H1 (cell line): ENCODE measurements at regions not wholly inside any gene's neighbourhood (a gene's known extent, or its start where the extent isn't known, plus 50 kb on each side); places are given as distances from the start of the nearest gene placed in this dataset.

ENCODE experiments used
- CTCF ChIA-PET: fragments of 300-600 bp; sonication (Branson Sonifier 250); formaldehyde crosslinking; loops from one replicate; lab custom pipeline; 2021; ENCODE audit not compliant: partially characterized antibody; lab: Charles Lee
- POLR2A ChIA-PET: fragments of 300-600 bp; sonication (Branson Sonifier 250); formaldehyde crosslinking; loops from one replicate; lab custom pipeline; 2021; ENCODE audit warnings: inconsistent platforms; ENCODE audit not compliant: partially characterized antibody; lab: Charles Lee
- DNase-seq, 2 experiments: peaks; one replicate each; pipeline versions ENCODE4 v3.0.0 to v3.0.0-alpha.2; 2010 to 2022; ENCODE audit warnings: low spot score in 2 of 2, low read depth in 1 of 2, mixed read lengths in 1 of 2
- FAIRE-seq: peaks from 2 replicates; lab custom pipeline; 2011; peaks lifted over from hg19 to GRCh38; lab: Jason Lieb, UNC
- H2AFZ ChIP-seq: 2 replicates; pipeline ENCODE4 v1.8.1; 2012; ENCODE audit warnings: low read length, inconsistent platforms
- H2AK5ac ChIP-seq: 2 replicates; pipeline ENCODE4 v1.6.1; 2013; ENCODE audit warnings: low read depth, low read length
- H2BK120ac ChIP-seq: replicated peaks from 2 replicates; pipeline ENCODE3; 2013; ENCODE audit warnings: low read depth, low read length, inconsistent platforms
- H2BK12ac ChIP-seq: 2 replicates; pipeline ENCODE4 v1.6.1; 2013; ENCODE audit warnings: low read depth, low read length
- H2BK15ac ChIP-seq: 2 replicates; pipeline ENCODE4 v1.6.1; 2013; ENCODE audit warnings: low read length
- H2BK20ac ChIP-seq: 2 replicates; pipeline ENCODE4 v1.6.1; 2013; ENCODE audit warnings: low read length
- H2BK5ac ChIP-seq: 2 replicates; pipeline ENCODE4 v1.6.1; 2013; ENCODE audit warnings: low read depth, low read length
- H3K14ac ChIP-seq: 2 replicates; pipeline ENCODE4 v1.6.1; 2013; ENCODE audit warnings: inconsistent platforms; ENCODE audit not compliant: insufficient read length
- H3K18ac ChIP-seq: 2 replicates; pipeline ENCODE4 v1.6.1; 2013; ENCODE audit warnings: low read length; ENCODE audit errors: extremely low read depth
- H3K23ac ChIP-seq: 2 replicates; pipeline ENCODE4 v1.6.1; 2013; ENCODE audit warnings: inconsistent platforms; ENCODE audit not compliant: insufficient read length
- H3K23me2 ChIP-seq: 2 replicates; pipeline ENCODE4 v1.6.1; 2013; ENCODE audit warnings: low read depth, low read length
- H3K27ac ChIP-seq: 2 replicates; pipeline ENCODE4 v1.6.1; 2011; ENCODE audit warnings: low read depth, low read length, inconsistent platforms
- H3K27me3 ChIP-seq, 4 experiments: replicated peaks in 1 of 4; 1 replicate in 1 of 4; 2 replicates in 3 of 4; pipeline versions ENCODE4 v1.6.1 to v1.8.1; 2011 to 2013; ENCODE audit warnings: low read length in 3 of 4, mild to moderate bottlenecking in 3 of 4, inconsistent platforms in 2 of 4, mixed read lengths in 2 of 4, moderate library complexity in 1 of 4; ENCODE audit not compliant: control insufficient read depth in 3 of 4, insufficient read depth in 3 of 4; ENCODE audit errors: extremely low read depth in 1 of 4
- H3K36me3 ChIP-seq, 4 experiments: 2 replicates each; pipeline versions ENCODE4 v1.6.1 to v1.8.1; 2011 to 2013; ENCODE audit warnings: mild to moderate bottlenecking in 4 of 4, low read length in 3 of 4, moderate library complexity in 2 of 4, control low read depth in 1 of 4, inconsistent platforms in 1 of 4; ENCODE audit not compliant: insufficient read depth in 4 of 4, control insufficient read depth in 2 of 4
- H3K4ac ChIP-seq: replicated peaks from 2 replicates; pipeline ENCODE3; 2013; ENCODE audit warnings: low read length, low read depth, mixed read lengths, inconsistent platforms; ENCODE audit not compliant: insufficient read length
- H3K4me1 ChIP-seq, 4 experiments: replicated peaks in 1 of 4; 1 replicate in 1 of 4; 2 replicates in 3 of 4; pipeline versions ENCODE4 v1.6.1 to v1.8.1; 2011 to 2013; ENCODE audit warnings: low read length in 3 of 4, inconsistent platforms in 2 of 4, mixed read lengths in 1 of 4; ENCODE audit not compliant: insufficient read depth in 4 of 4, control insufficient read depth in 3 of 4
- H3K4me2 ChIP-seq, 2 experiments: 2 replicates each; pipeline versions ENCODE4 v1.6.1 to v1.8.1; 2011 to 2013; ENCODE audit warnings: low read depth in 2 of 2, low read length in 2 of 2, control low read depth in 1 of 2, inconsistent platforms in 1 of 2, mild to moderate bottlenecking in 1 of 2; ENCODE audit not compliant: insufficient read depth in 1 of 2
- H3K4me3 ChIP-seq, 4 experiments: fragments of 200-600, 300-600 bp in 1 of 4; sonication (generic), shearing (Covaris generic), sonication (Bioruptor Twin) in 1 of 4; 2 replicates each; pipeline versions ENCODE4 v1.5.1 to v1.8.1; 2011 to 2016; ENCODE audit warnings: low read length in 4 of 4, low read depth in 3 of 4, control low read depth in 2 of 4, inconsistent platforms in 2 of 4, mild to moderate bottlenecking in 2 of 4, mixed read lengths in 1 of 4, moderate library complexity in 1 of 4; ENCODE audit not compliant: insufficient read depth in 2 of 4; ENCODE audit errors: extremely low read depth in 1 of 4
- H3K56ac ChIP-seq: replicated peaks from 2 replicates; pipeline ENCODE3; 2013; ENCODE audit warnings: low read depth, mild to moderate bottlenecking, mixed read lengths, low read length, inconsistent platforms; ENCODE audit not compliant: insufficient read length
- H3K79me1 ChIP-seq: 2 replicates; pipeline ENCODE4 v1.6.1; 2013; ENCODE audit warnings: low read depth, low read length, control low read depth
- H3K79me2 ChIP-seq, 2 experiments: 2 replicates each; pipeline versions ENCODE4 v1.6.1 to v1.8.1; 2012 to 2013; ENCODE audit warnings: low read length in 2 of 2, mild to moderate bottlenecking in 2 of 2, inconsistent platforms in 1 of 2; ENCODE audit not compliant: insufficient read depth in 2 of 2, control insufficient read depth in 1 of 2
- H3K9ac ChIP-seq, 4 experiments: replicated peaks in 1 of 4; 1 replicate in 1 of 4; 2 replicates in 3 of 4; pipeline versions ENCODE4 v1.6.1 to v1.8.1; 2011 to 2013; ENCODE audit warnings: low read depth in 3 of 4, low read length in 3 of 4, control low read depth in 2 of 4, mild to moderate bottlenecking in 2 of 4, moderate library complexity in 2 of 4, inconsistent platforms in 1 of 4; ENCODE audit errors: extremely low read depth in 1 of 4
- H3K9me3 ChIP-seq, 2 experiments: 2 replicates each; pipeline versions ENCODE4 v1.6.1 to v1.8.1; 2012 to 2013; ENCODE audit warnings: mild to moderate bottlenecking in 2 of 2, moderate library complexity in 2 of 2, control low read depth in 1 of 2, inconsistent platforms in 1 of 2, low read depth in 1 of 2, low read length in 1 of 2, mixed read lengths in 1 of 2; ENCODE audit not compliant: insufficient read depth in 2 of 2
- H4K20me1 ChIP-seq, 2 experiments: replicated peaks in 1 of 2; 2 replicates each; pipeline versions ENCODE3 to v1.8.1; 2011 to 2013; ENCODE audit warnings: inconsistent platforms in 2 of 2, low read length in 2 of 2, mild to moderate bottlenecking in 1 of 2; ENCODE audit not compliant: insufficient read depth in 2 of 2, control insufficient read depth in 1 of 2
- H4K5ac ChIP-seq: 2 replicates; pipeline ENCODE4 v1.6.1; 2013; ENCODE audit warnings: low read length, low read depth, mixed read lengths, inconsistent platforms; ENCODE audit not compliant: insufficient read length
- H4K8ac ChIP-seq: 2 replicates; pipeline ENCODE4 v1.8.0; 2013; ENCODE audit warnings: mild to moderate bottlenecking, moderate library complexity, low read length, inconsistent platforms; ENCODE audit not compliant: insufficient read depth; ENCODE audit errors: extremely low read depth
- H4K91ac ChIP-seq: replicated peaks from 2 replicates; pipeline ENCODE3; 2013; ENCODE audit warnings: low read length, mixed read lengths, inconsistent platforms; ENCODE audit not compliant: insufficient read length
- CBX5 ChIP-seq: fragments of 300-800, 300-1000 bp; sonication (generic); IDR thresholded peaks from 2 replicates; pipeline ENCODE4 v1.7.1; 2016; ENCODE audit warnings: antibody characterized with exemption, low read length, low read depth
- POU5F1 ChIP-seq: IDR thresholded peaks from 2 replicates; pipeline ENCODE4 v1.6.1; 2011; ENCODE audit warnings: low read depth, mild to moderate bottlenecking, low read length, moderate library complexity
- RFX5 ChIP-seq: IDR thresholded peaks from 2 replicates; pipeline ENCODE4 v1.6.1; 2011; ENCODE audit warnings: low read depth, low read length, improper control_type of control experiment, borderline replicate concordance
- RNF2 ChIP-seq: fragments of 200-900, 300-1000 bp; sonication (generic); IDR thresholded peaks from 2 replicates; pipeline ENCODE4 v1.7.1; 2016; ENCODE audit warnings: borderline replicate concordance, low read depth, mild to moderate bottlenecking, antibody characterized with exemption, low read length; ENCODE audit not compliant: poor library complexity, severe bottlenecking; ENCODE audit errors: missing control alignments
- SAP30 ChIP-seq: fragments of 300-600 bp; sonication (generic); IDR thresholded peaks from 2 replicates; pipeline ENCODE4 v1.7.1; 2012; ENCODE audit warnings: low read length, moderate library complexity, mild to moderate bottlenecking, inconsistent platforms; ENCODE audit not compliant: insufficient read depth, insufficient replicate concordance
- TAF1 ChIP-seq: IDR thresholded peaks from 2 replicates; pipeline ENCODE4 v1.6.1; 2011; ENCODE audit warnings: mild to moderate bottlenecking, low read depth, low read length
- YY1 ChIP-seq: IDR thresholded peaks from 2 replicates; pipeline ENCODE4 v1.6.1; 2011; ENCODE audit warnings: low read depth, mild to moderate bottlenecking, low read length
- ZNF274 ChIP-seq: IDR thresholded peaks from 2 replicates; pipeline ENCODE4 v1.7.0; 2012; ENCODE audit warnings: low read length, borderline replicate concordance; ENCODE audit errors: extremely low read depth
- WGBS, 2 experiments: shearing (Covaris generic) in 1 of 2; methylation state at CpG; one replicate each; pipeline versions ENCODE4 v1.1.6 to v1.1.7; 2013 to 2015; ENCODE audit warnings: low lambda C conversion rate in 2 of 2, mixed read lengths in 2 of 2, inconsistent platforms in 1 of 2, low coverage in 1 of 2, missing lambda C conversion rate in 1 of 2; ENCODE audit not compliant: insufficient replicate concordance in 2 of 2, insufficient coverage in 1 of 2, insufficient read length in 1 of 2; ENCODE audit errors: extremely low coverage in 1 of 2, missing lambda C conversion rate in 1 of 2; 5-methylcytosine and 5-hydroxymethylcytosine counted together
- TF ChIP-seq, protein P1 (sequence below): IDR thresholded peaks from 2 replicates; pipeline ENCODE4 v1.6.1; 2012; ENCODE audit warnings: inconsistent platforms
- TF ChIP-seq, protein P2 (sequence below): IDR thresholded peaks from 2 replicates; pipeline ENCODE4 v1.6.1; 2012; ENCODE audit warnings: inconsistent platforms
- TF ChIP-seq, protein P3 (sequence below), 3 experiments: IDR thresholded peaks; 1 replicate in 2 of 3; 2 replicates in 1 of 3; pipeline versions ENCODE4 v1.5.1 to v1.6.1; 2011; ENCODE audit warnings: low read length in 3 of 3, mild to moderate bottlenecking in 3 of 3, inconsistent platforms in 2 of 3, low read depth in 1 of 3, moderate library complexity in 1 of 3; ENCODE audit not compliant: insufficient read depth in 1 of 3; ENCODE audit errors: control extremely low read depth in 1 of 3

DNA sequence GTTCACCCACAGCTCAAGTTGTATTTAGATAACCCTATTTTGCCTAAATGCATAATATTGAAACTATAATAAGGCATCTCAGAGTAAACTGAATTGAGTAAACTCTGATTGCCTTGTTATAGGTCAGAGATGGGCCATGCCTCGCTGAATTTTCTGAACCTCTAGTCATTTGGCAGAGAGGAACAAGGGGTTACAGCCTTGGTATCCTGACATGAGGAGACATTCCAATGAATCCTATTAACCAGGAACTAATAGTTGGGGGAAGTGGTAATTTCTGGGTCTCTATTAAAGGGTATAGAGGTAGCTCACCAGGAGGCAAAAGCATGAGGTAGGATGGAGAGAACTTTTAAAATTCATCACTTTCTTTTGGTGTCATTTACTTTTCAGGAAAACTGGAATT, 227.4 kb upstream of the CHST9 start:
- Histone ChIP-seq H4K20me1 (no peaks in the 10 kb centered on the region), H3K79me2 (no peaks in the 10 kb centered on the region), H2BK15ac (no peak overlapping the region), H2BK20ac (no peak overlapping the region), H3K4me3 (no peak overlapping the region), H2BK5ac (no peak overlapping the region), H3K4ac (no peak overlapping the region), H3K4me1 (peaks cover 0 to 4% (median 3%) of the 10 kb centered on the region in 4 experiments; a peak in 3 of 7 replicates), H3K9ac (no peak overlapping the region), H3K9me3 (no peaks in the 10 kb centered on the region), H4K91ac (no peak overlapping the region), H3K23me2 (no peaks in the 10 kb centered on the region), H2AFZ (no peak overlapping the region), H4K8ac (no peak overlapping the region), H3K56ac (no peak overlapping the region), H3K18ac (no peak overlapping the region), H4K5ac (no peak overlapping the region), H3K4me2 (no peak overlapping the region), H3K27me3 (no peaks in the 10 kb centered on the region), H3K27ac (no peak overlapping the region), H2BK120ac (no peak overlapping the region), H3K23ac (no peak overlapping the region), H2BK12ac (no peak overlapping the region), H3K36me3 (no peaks in the 10 kb centered on the region), H2AK5ac (no peak overlapping the region), H3K79me1 (no peaks in the 10 kb centered on the region), H3K14ac (no peak overlapping the region)
- ChIA-PET CTCF (no interaction called here), POLR2A (no interaction called here)
- DNase-seq, result no peak
- FAIRE-seq, result no peak
- 90% methylated on average over 1 of the region's 1 CpG; no CpG with 5 or more reads in 1 of the 2 experiments for WGBS, 2 experiments
- TF ChIP-seq RFX5 (no peak), SAP30 (no peak), YY1 (no peak), ZNF274 (no peak), RNF2 (no peak), CBX5 (no peak), POU5F1 (no peak), TAF1 (no peak)
- TF ChIP-seq, protein P1, sequence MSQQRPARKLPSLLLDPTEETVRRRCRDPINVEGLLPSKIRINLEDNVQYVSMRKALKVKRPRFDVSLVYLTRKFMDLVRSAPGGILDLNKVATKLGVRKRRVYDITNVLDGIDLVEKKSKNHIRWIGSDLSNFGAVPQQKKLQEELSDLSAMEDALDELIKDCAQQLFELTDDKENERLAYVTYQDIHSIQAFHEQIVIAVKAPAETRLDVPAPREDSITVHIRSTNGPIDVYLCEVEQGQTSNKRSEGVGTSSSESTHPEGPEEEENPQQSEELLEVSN, result no peak
- TF ChIP-seq, protein P2, sequence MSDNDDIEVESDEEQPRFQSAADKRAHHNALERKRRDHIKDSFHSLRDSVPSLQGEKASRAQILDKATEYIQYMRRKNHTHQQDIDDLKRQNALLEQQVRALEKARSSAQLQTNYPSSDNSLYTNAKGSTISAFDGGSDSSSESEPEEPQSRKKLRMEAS, result no peak
- TF ChIP-seq, protein P3, sequence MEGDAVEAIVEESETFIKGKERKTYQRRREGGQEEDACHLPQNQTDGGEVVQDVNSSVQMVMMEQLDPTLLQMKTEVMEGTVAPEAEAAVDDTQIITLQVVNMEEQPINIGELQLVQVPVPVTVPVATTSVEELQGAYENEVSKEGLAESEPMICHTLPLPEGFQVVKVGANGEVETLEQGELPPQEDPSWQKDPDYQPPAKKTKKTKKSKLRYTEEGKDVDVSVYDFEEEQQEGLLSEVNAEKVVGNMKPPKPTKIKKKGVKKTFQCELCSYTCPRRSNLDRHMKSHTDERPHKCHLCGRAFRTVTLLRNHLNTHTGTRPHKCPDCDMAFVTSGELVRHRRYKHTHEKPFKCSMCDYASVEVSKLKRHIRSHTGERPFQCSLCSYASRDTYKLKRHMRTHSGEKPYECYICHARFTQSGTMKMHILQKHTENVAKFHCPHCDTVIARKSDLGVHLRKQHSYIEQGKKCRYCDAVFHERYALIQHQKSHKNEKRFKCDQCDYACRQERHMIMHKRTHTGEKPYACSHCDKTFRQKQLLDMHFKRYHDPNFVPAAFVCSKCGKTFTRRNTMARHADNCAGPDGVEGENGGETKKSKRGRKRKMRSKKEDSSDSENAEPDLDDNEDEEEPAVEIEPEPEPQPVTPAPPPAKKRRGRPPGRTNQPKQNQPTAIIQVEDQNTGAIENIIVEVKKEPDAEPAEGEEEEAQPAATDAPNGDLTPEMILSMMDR (IDR thresholded peaks at IDR 0.05; ENCODE audit: control extremely low read depth in 1 of 3, insufficient read depth in 1 of 3, low read depth in 1 of 3, low read length in 3 of 3), result no peak
